Panc1 (cell line): ENCODE measurements at regions not wholly inside any gene's neighbourhood (a gene's known extent, or its start where the extent isn't known, plus 50 kb on each side); places are given as distances from the start of the nearest gene placed in this dataset.

ENCODE experiments used
- POLR2AphosphoS5 ChIP-seq: IDR thresholded peaks from 2 replicates; pipeline ENCODE4 v1.6.1; 2012; ENCODE audit warnings: mild to moderate bottlenecking, low read depth, low read length, moderate library complexity
- REST ChIP-seq, 2 experiments: IDR thresholded peaks; 2 replicates each; pipeline ENCODE4 v1.6.1; 2011 to 2012; ENCODE audit warnings: low read depth in 2 of 2, control low read depth in 1 of 2, low read length in 1 of 2, mild to moderate bottlenecking in 1 of 2, moderate library complexity in 1 of 2; ENCODE audit not compliant: insufficient read depth in 1 of 2
- TF ChIP-seq, protein P1 (sequence below): fragments of 450-650 bp; IDR thresholded peaks from 2 replicates; pipeline ENCODE4 v1.5.1; 2017; ENCODE audit warnings: mild to moderate bottlenecking

DNA sequence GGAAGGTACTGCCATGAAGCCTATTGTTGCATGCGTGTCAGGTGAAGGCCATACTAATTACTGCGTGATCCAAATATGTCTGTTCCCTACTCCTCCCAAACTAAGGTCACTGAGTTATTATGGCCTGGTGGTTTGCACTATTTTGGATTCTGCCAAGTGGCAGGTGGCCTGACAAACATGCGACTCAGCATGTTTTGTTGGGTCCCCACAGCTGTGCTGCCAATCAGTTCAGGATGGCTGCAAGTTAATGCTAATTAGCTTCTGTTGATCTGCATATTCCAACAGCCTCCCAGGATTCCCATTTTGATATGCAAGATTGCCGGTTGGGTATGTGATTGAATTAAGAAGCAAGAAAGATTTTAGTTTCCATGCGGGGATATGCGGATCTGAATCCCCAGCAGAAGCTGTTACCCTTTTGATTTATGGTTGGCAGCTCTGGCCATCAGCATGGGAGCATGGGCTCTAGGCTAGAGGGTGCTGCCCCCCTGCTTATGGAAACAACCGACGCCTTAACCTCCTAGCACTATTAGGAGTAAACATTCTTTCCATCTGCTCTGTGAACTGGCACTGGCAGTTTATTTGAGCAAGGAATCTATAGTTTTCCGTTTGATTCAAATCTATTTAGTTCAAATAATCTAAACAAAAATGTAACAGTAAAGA, 429.8 kb upstream of the C1orf87 start:
- no peak for TF ChIP-seq POLR2AphosphoS5
- TF ChIP-seq, protein P1, sequence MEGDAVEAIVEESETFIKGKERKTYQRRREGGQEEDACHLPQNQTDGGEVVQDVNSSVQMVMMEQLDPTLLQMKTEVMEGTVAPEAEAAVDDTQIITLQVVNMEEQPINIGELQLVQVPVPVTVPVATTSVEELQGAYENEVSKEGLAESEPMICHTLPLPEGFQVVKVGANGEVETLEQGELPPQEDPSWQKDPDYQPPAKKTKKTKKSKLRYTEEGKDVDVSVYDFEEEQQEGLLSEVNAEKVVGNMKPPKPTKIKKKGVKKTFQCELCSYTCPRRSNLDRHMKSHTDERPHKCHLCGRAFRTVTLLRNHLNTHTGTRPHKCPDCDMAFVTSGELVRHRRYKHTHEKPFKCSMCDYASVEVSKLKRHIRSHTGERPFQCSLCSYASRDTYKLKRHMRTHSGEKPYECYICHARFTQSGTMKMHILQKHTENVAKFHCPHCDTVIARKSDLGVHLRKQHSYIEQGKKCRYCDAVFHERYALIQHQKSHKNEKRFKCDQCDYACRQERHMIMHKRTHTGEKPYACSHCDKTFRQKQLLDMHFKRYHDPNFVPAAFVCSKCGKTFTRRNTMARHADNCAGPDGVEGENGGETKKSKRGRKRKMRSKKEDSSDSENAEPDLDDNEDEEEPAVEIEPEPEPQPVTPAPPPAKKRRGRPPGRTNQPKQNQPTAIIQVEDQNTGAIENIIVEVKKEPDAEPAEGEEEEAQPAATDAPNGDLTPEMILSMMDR = no peak
- TF ChIP-seq REST (IDR thresholded peaks at IDR 0.05; ENCODE audit: insufficient read depth in 1 of 2, low read depth in 2 of 2, low read length in 1 of 2) = no peak
